ENCODE measurements at regions not wholly inside any gene's neighbourhood (a gene's known extent, or its start where the extent isn't known, plus 50 kb on each side); places are given as distances from the start of the nearest gene placed in this dataset.

DNA sequence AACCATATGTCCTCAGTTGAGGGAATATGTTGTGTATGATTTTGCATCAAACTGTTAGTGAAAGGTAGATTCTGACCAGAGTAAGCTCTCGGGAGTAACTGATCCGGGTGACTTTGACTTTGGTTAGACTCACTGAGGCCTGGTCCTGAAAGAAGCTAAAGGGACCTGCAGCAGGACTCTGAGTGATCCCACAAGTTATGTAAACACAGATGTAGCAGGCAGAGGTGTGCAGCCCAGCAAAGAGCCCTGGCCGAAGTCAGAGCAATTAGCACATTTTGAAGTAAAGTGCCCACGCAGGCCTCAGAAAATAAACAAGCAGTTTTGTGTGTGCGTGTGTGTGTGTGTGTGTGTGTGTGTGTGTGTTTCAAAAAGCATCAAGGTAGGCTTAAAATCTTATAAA lies 245.6 kb upstream of the FERD3L start (continued):
- TF ChIP-seq, protein P1, sequence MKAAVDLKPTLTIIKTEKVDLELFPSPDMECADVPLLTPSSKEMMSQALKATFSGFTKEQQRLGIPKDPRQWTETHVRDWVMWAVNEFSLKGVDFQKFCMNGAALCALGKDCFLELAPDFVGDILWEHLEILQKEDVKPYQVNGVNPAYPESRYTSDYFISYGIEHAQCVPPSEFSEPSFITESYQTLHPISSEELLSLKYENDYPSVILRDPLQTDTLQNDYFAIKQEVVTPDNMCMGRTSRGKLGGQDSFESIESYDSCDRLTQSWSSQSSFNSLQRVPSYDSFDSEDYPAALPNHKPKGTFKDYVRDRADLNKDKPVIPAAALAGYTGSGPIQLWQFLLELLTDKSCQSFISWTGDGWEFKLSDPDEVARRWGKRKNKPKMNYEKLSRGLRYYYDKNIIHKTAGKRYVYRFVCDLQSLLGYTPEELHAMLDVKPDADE (IDR thresholded peaks at IDR 0.05): no peak
- TF ChIP-seq JUNB (IDR thresholded peaks at IDR 0.05; ENCODE audit: unreplicated experiment) (no peak), ZNF331 (CRISPR knock-in tag; IDR thresholded peaks at IDR 0.05; ENCODE audit: low read depth) (no peak)
- TF ChIP-seq, protein P2, sequence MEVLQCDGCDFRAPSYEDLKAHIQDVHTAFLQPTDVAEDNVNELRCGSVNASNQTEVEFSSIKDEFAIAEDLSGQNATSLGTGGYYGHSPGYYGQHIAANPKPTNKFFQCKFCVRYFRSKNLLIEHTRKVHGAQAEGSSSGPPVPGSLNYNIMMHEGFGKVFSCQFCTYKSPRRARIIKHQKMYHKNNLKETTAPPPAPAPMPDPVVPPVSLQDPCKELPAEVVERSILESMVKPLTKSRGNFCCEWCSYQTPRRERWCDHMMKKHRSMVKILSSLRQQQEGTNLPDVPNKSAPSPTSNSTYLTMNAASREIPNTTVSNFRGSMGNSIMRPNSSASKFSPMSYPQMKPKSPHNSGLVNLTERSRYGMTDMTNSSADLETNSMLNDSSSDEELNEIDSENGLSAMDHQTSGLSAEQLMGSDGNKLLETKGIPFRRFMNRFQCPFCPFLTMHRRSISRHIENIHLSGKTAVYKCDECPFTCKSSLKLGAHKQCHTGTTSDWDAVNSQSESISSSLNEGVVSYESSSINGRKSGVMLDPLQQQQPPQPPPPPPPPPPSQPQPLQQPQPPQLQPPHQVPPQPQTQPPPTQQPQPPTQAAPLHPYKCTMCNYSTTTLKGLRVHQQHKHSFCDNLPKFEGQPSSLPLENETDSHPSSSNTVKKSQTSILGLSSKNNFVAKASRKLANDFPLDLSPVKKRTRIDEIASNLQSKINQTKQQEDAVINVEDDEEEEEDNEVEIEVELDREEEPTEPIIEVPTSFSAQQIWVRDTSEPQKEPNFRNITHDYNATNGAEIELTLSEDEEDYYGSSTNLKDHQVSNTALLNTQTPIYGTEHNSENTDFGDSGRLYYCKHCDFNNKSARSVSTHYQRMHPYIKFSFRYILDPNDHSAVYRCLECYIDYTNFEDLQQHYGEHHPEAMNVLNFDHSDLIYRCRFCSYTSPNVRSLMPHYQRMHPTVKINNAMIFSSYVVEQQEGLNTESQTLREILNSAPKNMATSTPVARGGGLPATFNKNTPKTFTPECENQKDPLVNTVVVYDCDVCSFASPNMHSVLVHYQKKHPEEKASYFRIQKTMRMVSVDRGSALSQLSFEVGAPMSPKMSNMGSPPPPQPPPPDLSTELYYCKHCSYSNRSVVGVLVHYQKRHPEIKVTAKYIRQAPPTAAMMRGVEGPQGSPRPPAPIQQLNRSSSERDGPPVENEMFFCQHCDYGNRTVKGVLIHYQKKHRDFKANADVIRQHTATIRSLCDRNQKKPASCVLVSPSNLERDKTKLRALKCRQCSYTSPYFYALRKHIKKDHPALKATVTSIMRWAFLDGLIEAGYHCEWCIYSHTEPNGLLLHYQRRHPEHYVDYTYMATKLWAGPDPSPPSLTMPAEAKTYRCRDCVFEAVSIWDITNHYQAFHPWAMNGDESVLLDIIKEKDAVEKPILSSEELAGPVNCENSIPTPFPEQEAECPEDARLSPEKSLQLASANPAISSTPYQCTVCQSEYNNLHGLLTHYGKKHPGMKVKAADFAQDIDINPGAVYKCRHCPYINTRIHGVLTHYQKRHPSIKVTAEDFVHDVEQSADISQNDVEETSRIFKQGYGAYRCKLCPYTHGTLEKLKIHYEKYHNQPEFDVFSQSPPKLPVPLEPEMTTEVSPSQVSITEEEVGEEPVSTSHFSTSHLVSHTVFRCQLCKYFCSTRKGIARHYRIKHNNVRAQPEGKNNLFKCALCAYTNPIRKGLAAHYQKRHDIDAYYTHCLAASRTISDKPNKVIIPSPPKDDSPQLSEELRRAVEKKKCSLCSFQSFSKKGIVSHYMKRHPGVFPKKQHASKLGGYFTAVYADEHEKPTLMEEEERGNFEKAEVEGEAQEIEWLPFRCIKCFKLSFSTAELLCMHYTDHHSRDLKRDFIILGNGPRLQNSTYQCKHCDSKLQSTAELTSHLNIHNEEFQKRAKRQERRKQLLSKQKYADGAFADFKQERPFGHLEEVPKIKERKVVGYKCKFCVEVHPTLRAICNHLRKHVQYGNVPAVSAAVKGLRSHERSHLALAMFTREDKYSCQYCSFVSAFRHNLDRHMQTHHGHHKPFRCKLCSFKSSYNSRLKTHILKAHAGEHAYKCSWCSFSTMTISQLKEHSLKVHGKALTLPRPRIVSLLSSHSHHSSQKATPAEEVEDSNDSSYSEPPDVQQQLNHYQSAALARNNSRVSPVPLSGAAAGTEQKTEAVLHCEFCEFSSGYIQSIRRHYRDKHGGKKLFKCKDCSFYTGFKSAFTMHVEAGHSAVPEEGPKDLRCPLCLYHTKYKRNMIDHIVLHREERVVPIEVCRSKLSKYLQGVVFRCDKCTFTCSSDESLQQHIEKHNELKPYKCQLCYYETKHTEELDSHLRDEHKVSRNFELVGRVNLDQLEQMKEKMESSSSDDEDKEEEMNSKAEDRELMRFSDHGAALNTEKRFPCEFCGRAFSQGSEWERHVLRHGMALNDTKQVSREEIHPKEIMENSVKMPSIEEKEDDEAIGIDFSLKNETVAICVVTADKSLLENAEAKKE (CRISPR knock-in tag; IDR thresholded peaks at IDR 0.05): no peak

DNA sequence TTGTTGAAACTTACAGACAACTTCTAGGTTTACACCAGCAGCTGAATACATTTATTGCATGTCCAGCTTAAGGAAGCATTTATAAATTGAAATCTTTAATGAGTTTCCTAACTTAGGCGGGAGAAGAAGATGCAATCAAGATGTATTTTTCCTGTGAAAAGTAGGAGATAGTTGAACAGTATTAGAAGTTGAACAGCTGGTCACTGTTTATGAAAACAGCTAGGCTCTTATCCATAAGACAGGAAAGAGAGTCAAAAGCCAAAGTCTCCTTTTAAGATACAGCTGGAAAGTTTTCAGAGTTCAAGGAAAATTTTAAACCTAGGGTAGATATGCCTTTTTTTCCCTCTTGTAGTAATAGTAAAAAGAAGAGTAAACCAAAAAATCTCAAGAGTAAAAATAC lies 236.1 kb upstream of the FERD3L start:
- Histone ChIP-seq H3F3A (replicated peaks; ENCODE audit: low read depth) (no peaks in the 10 kb centered on the region), H3K4me1 (ENCODE audit: insufficient read depth) (no peaks in the 10 kb centered on the region), H3K27me3 (ENCODE audit: insufficient read depth) (no peaks in the 10 kb centered on the region), H3K36me3 (ENCODE audit: insufficient read depth) (no peaks in the 10 kb centered on the region), H3K4me3 (no peak overlapping the region), H3K27ac (ENCODE audit: low read depth) (no peak overlapping the region), H3K4me2 (no peak overlapping the region), H4K20me1 (replicated peaks; ENCODE audit: insufficient read depth) (no peaks in the 10 kb centered on the region), H2AFZ (no peak overlapping the region), H3K9me2 (ENCODE audit: insufficient read depth) (no peaks in the 10 kb centered on the region), H3K79me2 (replicated peaks; ENCODE audit: insufficient read depth) (no peaks in the 10 kb centered on the region)
- H3K9me3 Mint-ChIP-seq: 0 out of 3 replicates have a peak, but pooled peaks cover under 1% of the 10 kb centered on the region
- H3K4me3 Mint-ChIP-seq: no peak overlapping the region
- ATAC-seq: no peak
- H3K36me3 Mint-ChIP-seq (ENCODE audit: low read depth): no peaks in the 10 kb centered on the region
- no peak for DNase-seq (ENCODE audit: low spot score)
- no peaks in the 10 kb centered on the region for H3K27me3 Mint-ChIP-seq (ENCODE audit: insufficient read depth, low read depth, poor library complexity)
- peaks cover 3% of the 10 kb centered on the region; the same call in 1 of the 3 replicates for H3K4me1 Mint-ChIP-seq
- H3K27ac Mint-ChIP-seq: no peak overlapping the region
- TF ChIP-seq ZNF114 (CRISPR knock-in tag; IDR thresholded peaks at IDR 0.05) (no peak), JUNB (IDR thresholded peaks at IDR 0.05; ENCODE audit: unreplicated experiment) (no peak), NANOG (IDR thresholded peaks at IDR 0.05; ENCODE audit: borderline replicate concordance) (no peak)
- TF ChIP-seq, protein P3, sequence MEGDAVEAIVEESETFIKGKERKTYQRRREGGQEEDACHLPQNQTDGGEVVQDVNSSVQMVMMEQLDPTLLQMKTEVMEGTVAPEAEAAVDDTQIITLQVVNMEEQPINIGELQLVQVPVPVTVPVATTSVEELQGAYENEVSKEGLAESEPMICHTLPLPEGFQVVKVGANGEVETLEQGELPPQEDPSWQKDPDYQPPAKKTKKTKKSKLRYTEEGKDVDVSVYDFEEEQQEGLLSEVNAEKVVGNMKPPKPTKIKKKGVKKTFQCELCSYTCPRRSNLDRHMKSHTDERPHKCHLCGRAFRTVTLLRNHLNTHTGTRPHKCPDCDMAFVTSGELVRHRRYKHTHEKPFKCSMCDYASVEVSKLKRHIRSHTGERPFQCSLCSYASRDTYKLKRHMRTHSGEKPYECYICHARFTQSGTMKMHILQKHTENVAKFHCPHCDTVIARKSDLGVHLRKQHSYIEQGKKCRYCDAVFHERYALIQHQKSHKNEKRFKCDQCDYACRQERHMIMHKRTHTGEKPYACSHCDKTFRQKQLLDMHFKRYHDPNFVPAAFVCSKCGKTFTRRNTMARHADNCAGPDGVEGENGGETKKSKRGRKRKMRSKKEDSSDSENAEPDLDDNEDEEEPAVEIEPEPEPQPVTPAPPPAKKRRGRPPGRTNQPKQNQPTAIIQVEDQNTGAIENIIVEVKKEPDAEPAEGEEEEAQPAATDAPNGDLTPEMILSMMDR (conservative IDR thresholded peaks at IDR 0.05; ENCODE audit: low read depth in 2 of 2): no peak
- TF ChIP-seq, protein P2 (CRISPR knock-in tag; IDR thresholded peaks at IDR 0.05): no peak
